ENCODE measurements at regions not wholly inside any gene's neighbourhood (a gene's known extent, or its start where the extent isn't known, plus 50 kb on each side); places are given as distances from the start of the nearest gene placed in this dataset.

DNA sequence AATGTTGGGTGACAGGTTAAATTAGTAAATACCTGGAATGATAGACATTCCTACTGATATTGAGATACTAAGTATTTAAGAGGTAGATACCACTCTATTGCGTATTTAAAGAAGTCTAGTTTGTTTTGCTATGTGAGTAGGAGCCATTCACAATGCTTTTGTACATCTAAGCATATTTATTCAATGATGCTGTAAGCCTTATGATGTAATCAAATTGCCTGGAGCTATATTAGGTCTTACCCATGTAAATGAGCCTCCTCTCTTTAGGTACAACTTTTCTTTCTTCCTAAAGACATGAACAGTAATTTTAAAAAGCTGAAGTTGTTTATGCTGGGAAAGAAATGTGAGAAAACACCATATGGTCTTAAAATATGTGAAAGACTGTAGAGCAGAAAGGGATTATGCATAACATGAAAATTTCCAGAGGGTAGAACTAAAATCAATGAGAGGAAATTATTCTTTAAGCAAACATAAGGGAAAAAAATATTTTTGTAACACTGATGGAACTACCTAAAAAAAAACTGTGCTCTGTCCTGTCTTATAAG, 526.7 kb downstream of the EPHA7 start:
- 7% methylated on average over 1 of the region's 1 CpG for WGBS (ENCODE audit: missing lambda C conversion rate)
- DNase-seq (ENCODE audit: low read depth in 1 of 2, low spot score in 1 of 2) = no peak
- ChIA-PET CTCF (no interaction called here), POLR2A (no interaction called here)
- Histone ChIP-seq H3K9me3 (no peaks in the 10 kb centered on the region; the same call in 2 of the 3 replicates), H3K4me3 (no peak overlapping the region), H3K27ac (no peak overlapping the region), H3K4me2 (no peak overlapping the region), H3K4me1 (no peaks in the 10 kb centered on the region)
- no peak for ATAC-seq
- TF ChIP-seq, protein P1, sequence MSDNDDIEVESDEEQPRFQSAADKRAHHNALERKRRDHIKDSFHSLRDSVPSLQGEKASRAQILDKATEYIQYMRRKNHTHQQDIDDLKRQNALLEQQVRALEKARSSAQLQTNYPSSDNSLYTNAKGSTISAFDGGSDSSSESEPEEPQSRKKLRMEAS (IDR thresholded peaks at IDR 0.05) = no peak
- no peak for TF ChIP-seq EHMT2 (IDR thresholded peaks at IDR 0.05; ENCODE audit: low read depth)
- TF ChIP-seq RNF2 (IDR thresholded peaks at IDR 0.05; ENCODE audit: borderline replicate concordance, low read depth) = no peak
- TF ChIP-seq, protein P2, sequence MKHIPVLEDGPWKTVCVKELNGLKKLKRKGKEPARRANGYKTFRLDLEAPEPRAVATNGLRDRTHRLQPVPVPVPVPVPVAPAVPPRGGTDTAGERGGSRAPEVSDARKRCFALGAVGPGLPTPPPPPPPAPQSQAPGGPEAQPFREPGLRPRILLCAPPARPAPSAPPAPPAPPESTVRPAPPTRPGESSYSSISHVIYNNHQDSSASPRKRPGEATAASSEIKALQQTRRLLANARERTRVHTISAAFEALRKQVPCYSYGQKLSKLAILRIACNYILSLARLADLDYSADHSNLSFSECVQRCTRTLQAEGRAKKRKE (CRISPR knock-in tag; IDR thresholded peaks at IDR 0.05; ENCODE audit: low read depth) = no peak
- TF ChIP-seq, protein P3, sequence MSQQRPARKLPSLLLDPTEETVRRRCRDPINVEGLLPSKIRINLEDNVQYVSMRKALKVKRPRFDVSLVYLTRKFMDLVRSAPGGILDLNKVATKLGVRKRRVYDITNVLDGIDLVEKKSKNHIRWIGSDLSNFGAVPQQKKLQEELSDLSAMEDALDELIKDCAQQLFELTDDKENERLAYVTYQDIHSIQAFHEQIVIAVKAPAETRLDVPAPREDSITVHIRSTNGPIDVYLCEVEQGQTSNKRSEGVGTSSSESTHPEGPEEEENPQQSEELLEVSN (IDR thresholded peaks at IDR 0.05; ENCODE audit: borderline replicate concordance, low read depth) = no peak
- no peak for TF ChIP-seq FOXS1 (CRISPR knock-in tag; IDR thresholded peaks at IDR 0.05)
- TF ChIP-seq KDM1A (IDR thresholded peaks at IDR 0.05; ENCODE audit: low read depth) = no peak
- TF ChIP-seq, protein P4, sequence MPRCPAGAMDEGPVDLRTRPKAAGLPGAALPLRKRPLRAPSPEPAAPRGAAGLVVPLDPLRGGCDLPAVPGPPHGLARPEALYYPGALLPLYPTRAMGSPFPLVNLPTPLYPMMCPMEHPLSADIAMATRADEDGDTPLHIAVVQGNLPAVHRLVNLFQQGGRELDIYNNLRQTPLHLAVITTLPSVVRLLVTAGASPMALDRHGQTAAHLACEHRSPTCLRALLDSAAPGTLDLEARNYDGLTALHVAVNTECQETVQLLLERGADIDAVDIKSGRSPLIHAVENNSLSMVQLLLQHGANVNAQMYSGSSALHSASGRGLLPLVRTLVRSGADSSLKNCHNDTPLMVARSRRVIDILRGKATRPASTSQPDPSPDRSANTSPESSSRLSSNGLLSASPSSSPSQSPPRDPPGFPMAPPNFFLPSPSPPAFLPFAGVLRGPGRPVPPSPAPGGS (IDR thresholded peaks at IDR 0.05) = no peak
- FAIRE-seq = no peak

DNA sequence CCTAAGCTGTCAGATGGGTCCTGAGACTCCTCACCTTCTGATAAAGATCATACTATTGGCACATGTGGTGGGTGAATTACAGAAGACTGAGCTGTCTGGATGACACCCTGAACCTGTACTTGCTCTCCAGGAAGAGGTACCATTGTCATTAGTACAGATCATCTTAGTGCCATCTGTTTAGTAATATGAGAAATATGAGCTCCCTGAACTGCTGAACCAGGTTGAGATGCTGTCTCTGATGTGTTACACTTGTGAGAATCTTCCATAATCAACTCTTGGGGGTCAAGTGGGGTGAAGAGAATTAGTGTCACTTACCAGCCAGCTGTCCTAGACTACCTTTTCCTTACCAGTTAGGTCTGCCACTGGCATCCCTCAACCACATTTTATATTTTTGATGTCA, 531.0 kb downstream of the EPHA7 start:
- ATAC-seq = no peak
- CTCF ChIA-PET = no interaction called here

DNA sequence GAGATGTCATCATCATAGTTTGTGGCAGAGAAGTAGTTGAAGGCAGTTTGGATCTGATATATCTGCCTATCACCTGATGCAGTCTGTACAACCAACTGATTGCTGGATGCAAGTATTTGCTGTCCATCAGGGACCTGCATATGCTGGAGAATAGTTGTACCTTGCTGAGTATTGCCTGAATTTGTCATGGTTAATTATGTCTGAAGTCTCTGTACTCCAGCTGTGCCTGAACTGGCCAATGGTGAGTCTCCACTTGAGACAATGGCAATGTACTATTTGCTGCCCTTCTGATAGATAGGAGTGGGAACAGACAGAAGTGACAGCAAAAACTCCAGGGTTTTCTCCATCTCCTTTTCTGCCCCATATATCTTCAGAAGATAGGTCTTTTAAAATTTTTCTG, 531.5 kb downstream of the EPHA7 start:
- H3K27ac ChIP-seq = no peak overlapping the region
- no peaks in the 10 kb centered on the region; the same call in 2 of the 3 replicates for H3K9me3 ChIP-seq
- no peak for FAIRE-seq
- H3K4me2 ChIP-seq = no peak overlapping the region
- H3K4me3 ChIP-seq = no peak overlapping the region
- no peaks in the 10 kb centered on the region for H3K4me1 ChIP-seq
- no peak for TF ChIP-seq POLR2A (IDR thresholded peaks at IDR 0.05; ENCODE audit: low read length)
- TF ChIP-seq, protein P4 (IDR thresholded peaks at IDR 0.05) = no peak
- TF ChIP-seq HDAC2 (IDR thresholded peaks at IDR 0.05) = no peak
- TF ChIP-seq CEBPB (IDR thresholded peaks at IDR 0.05) = no peak
- TF ChIP-seq MAZ (IDR thresholded peaks at IDR 0.05; ENCODE audit: borderline replicate concordance, low read depth, low read length) = no peak
- TF ChIP-seq NFE2L2 (conservative IDR thresholded peaks at IDR 0.05; ENCODE audit: low read length) = no peak
- TF ChIP-seq PHF8 (IDR thresholded peaks at IDR 0.05; ENCODE audit: borderline replicate concordance, low read depth) = no peak
- no peak for TF ChIP-seq FOXS1 (CRISPR knock-in tag; IDR thresholded peaks at IDR 0.05)
- no peak for TF ChIP-seq RCOR1 (IDR thresholded peaks at IDR 0.05; ENCODE audit: low read depth, low read length)
- no peak for TF ChIP-seq HOXA7 (CRISPR knock-in tag; IDR thresholded peaks at IDR 0.05)
- no peak for TF ChIP-seq MAFK (IDR thresholded peaks at IDR 0.05; ENCODE audit: partially characterized antibody)
- TF ChIP-seq KDM5A (IDR thresholded peaks at IDR 0.05) = no peak
- TF ChIP-seq TP53 (CRISPR knock-in tag; IDR thresholded peaks at IDR 0.05) = no peak
- no peak for TF ChIP-seq ZC3H11A (IDR thresholded peaks at IDR 0.05)
- no peak for TF ChIP-seq ZSCAN20 (CRISPR knock-in tag; IDR thresholded peaks at IDR 0.05)
- TF ChIP-seq EP300 (IDR thresholded peaks at IDR 0.05) = no peak
- no peak for ATAC-seq
- CTCF ChIA-PET = no interaction called here
- no peak for DNase-seq (ENCODE audit: low read depth in 1 of 2, low spot score in 1 of 2)
- POLR2A ChIA-PET = no interaction called here

More for the DNA sequence above, 531.0 kb downstream of the EPHA7 start:
- DNase-seq (ENCODE audit: low read depth in 1 of 2, low spot score in 1 of 2) (no peak), FAIRE-seq (no peak)
- TF ChIP-seq, protein P1 (IDR thresholded peaks at IDR 0.05) = no peak
- TF ChIP-seq FOXS1 (CRISPR knock-in tag; IDR thresholded peaks at IDR 0.05) (no peak), GATA3 (IDR thresholded peaks at IDR 0.05; ENCODE audit: borderline replicate concordance) (no peak)
- TF ChIP-seq, protein P5, sequence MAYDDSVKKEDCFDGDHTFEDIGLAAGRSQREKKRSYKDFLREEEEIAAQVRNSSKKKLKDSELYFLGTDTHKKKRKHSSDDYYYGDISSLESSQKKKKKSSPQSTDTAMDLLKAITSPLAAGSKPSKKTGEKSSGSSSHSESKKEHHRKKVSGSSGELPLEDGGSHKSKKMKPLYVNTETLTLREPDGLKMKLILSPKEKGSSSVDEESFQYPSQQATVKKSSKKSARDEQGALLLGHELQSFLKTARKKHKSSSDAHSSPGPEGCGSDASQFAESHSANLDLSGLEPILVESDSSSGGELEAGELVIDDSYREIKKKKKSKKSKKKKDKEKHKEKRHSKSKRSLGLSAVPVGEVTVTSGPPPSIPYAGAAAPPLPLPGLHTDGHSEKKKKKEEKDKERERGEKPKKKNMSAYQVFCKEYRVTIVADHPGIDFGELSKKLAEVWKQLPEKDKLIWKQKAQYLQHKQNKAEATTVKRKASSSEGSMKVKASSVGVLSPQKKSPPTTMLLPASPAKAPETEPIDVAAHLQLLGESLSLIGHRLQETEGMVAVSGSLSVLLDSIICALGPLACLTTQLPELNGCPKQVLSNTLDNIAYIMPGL (CRISPR knock-in tag; IDR thresholded peaks at IDR 0.05; ENCODE audit: borderline replicate concordance) = no peak
- Histone ChIP-seq H3K4me2 (no peak overlapping the region), H3K27ac (no peak overlapping the region), H3K4me3 (no peak overlapping the region), H3K9me3 (no peaks in the 10 kb centered on the region; the same call in 2 of the 3 replicates), H3K4me1 (no peaks in the 10 kb centered on the region)
- POLR2A ChIA-PET = no interaction called here
